Thoracic aorta (tissue), 2 donors: ENCODE measurements at regions not wholly inside any gene's neighbourhood (a gene's known extent, or its start where the extent isn't known, plus 50 kb on each side); places are given as distances from the start of the nearest gene placed in this dataset.

ENCODE experiments used
- ATAC-seq: fragments of 150-250 bp; one replicate; pipeline ENCODE4 v1.8.0; 2017; ENCODE audit warnings: low read depth; ENCODE audit not compliant: insufficient number of reproducible peaks, low FRiP score
- DNase-seq: peaks from one replicate; pipeline ENCODE4 v3.0.0-alpha.2; 2020; ENCODE audit warnings: low spot score
- H3K27ac ChIP-seq, 2 donors: fragments of 200-600 bp; sonication (generic); 1 replicate in 1 of 2; 2 replicates in 1 of 2; pipeline ENCODE4 v1.5.1; 2016; ENCODE audit warnings: mild to moderate bottlenecking in 2 of 2, moderate library complexity in 2 of 2
- H3K27me3 ChIP-seq: fragments of 200-600 bp; sonication (generic); replicated peaks from 2 replicates; pipeline ENCODE4 v1.6.0; 2016; ENCODE audit warnings: mild to moderate bottlenecking; ENCODE audit not compliant: insufficient read depth
- H3K36me3 ChIP-seq: fragments of 200-600 bp; sonication (generic); one replicate; pipeline ENCODE4 v1.5.1; 2016
- H3K4me1 ChIP-seq, 2 donors: fragments of 200-600 bp; sonication (generic); 1 replicate in 1 of 2; 2 replicates in 1 of 2; pipeline versions ENCODE4 v1.5.1 to v1.6.0; 2016; ENCODE audit warnings: low read depth in 2 of 2, mild to moderate bottlenecking in 1 of 2; ENCODE audit not compliant: control insufficient read depth in 1 of 2
- H3K4me3 ChIP-seq: fragments of 200-600 bp; sonication (generic); 2 replicates; pipeline ENCODE4 v1.5.1; 2016; ENCODE audit warnings: mild to moderate bottlenecking
- H3K9me3 ChIP-seq: fragments of 200-600 bp; sonication (generic); 2 replicates; pipeline ENCODE4 v1.5.1; 2016
- CTCF ChIP-seq: fragments of 200-600 bp; sonication (generic); IDR thresholded peaks from one replicate; pipeline ENCODE4 v1.5.1; 2019; ENCODE audit warnings: antibody characterized with exemption

- DNase-seq = no peak
- no peak for ATAC-seq
- no peak for TF ChIP-seq CTCF
- Histone ChIP-seq H3K36me3 (no peaks in the 10 kb centered on the region), H3K4me3 (no peak overlapping the region), H3K27ac (no peak overlapping the region), H3K9me3 (no peaks in the 10 kb centered on the region), H3K4me1 (no peaks in the 10 kb centered on the region), H3K27me3 (no peaks in the 10 kb centered on the region)
Measured at GRCh38 chr12:107570721-107571120, 114.9 kb upstream of the PWP1 start.

- Histone ChIP-seq H3K9me3 (no peaks in the 10 kb centered on the region), H3K36me3 (no peaks in the 10 kb centered on the region), H3K27ac (no peak overlapping the region), H3K4me1 (no peaks in the 10 kb centered on the region), H3K4me3 (no peak overlapping the region), H3K27me3 (no peaks in the 10 kb centered on the region)
- TF ChIP-seq CTCF = no peak
- DNase-seq = no peak
- no peak for ATAC-seq
Measured at GRCh38 chr12:107571492-107571891, 114.1 kb upstream of the PWP1 start.

GRCh38 chr12:107574691-107575090 lies 110.9 kb upstream of the PWP1 start:
- Histone ChIP-seq H3K9me3 (no peaks in the 10 kb centered on the region), H3K27me3 (no peaks in the 10 kb centered on the region), H3K4me1 (peaks cover 0 to 6% of the 10 kb centered on the region in 2 donors), H3K36me3 (no peaks in the 10 kb centered on the region), H3K27ac (no peak overlapping the region), H3K4me3 (no peak overlapping the region)
- TF ChIP-seq CTCF = no peak
- DNase-seq (no peak), ATAC-seq (no peak)

GRCh38 chr12:107580750-107581618 lies 104.6 kb upstream of the PWP1 start:
- Histone ChIP-seq H3K4me1 (peaks cover 0 to 6% of the 10 kb centered on the region in 2 donors), H3K4me3 (no peak overlapping the region), H3K36me3 (no peaks in the 10 kb centered on the region), H3K27me3 (no peaks in the 10 kb centered on the region), H3K9me3 (no peaks in the 10 kb centered on the region), H3K27ac (no peak overlapping the region)
- TF ChIP-seq CTCF = no peak
- no peak for ATAC-seq
- no peak for DNase-seq

GRCh38 chr12:107581619-107582015 lies 104.0 kb upstream of the PWP1 start:
- no peaks in the 10 kb centered on the region for H3K27me3 ChIP-seq
- H3K4me3 ChIP-seq = no peak overlapping the region

More at GRCh38 chr12:107581619-107582015, 104.0 kb upstream of the PWP1 start:
- no peak overlapping the region for H3K27ac ChIP-seq
- no peak for ATAC-seq
- no peaks in the 10 kb centered on the region for H3K36me3 ChIP-seq
- no peak for TF ChIP-seq CTCF
- H3K9me3 ChIP-seq = no peaks in the 10 kb centered on the region
- DNase-seq = no peak
- peaks cover 0 to 6% of the 10 kb centered on the region in 2 donors for H3K4me1 ChIP-seq
